ENCODE measurements at regions not wholly inside any gene's neighbourhood (a gene's known extent, or its start where the extent isn't known, plus 50 kb on each side); places are given as distances from the start of the nearest gene placed in this dataset.
A peak's percentile ranks its signal among the peaks of the same experiment; 100 is the strongest.

DNA sequence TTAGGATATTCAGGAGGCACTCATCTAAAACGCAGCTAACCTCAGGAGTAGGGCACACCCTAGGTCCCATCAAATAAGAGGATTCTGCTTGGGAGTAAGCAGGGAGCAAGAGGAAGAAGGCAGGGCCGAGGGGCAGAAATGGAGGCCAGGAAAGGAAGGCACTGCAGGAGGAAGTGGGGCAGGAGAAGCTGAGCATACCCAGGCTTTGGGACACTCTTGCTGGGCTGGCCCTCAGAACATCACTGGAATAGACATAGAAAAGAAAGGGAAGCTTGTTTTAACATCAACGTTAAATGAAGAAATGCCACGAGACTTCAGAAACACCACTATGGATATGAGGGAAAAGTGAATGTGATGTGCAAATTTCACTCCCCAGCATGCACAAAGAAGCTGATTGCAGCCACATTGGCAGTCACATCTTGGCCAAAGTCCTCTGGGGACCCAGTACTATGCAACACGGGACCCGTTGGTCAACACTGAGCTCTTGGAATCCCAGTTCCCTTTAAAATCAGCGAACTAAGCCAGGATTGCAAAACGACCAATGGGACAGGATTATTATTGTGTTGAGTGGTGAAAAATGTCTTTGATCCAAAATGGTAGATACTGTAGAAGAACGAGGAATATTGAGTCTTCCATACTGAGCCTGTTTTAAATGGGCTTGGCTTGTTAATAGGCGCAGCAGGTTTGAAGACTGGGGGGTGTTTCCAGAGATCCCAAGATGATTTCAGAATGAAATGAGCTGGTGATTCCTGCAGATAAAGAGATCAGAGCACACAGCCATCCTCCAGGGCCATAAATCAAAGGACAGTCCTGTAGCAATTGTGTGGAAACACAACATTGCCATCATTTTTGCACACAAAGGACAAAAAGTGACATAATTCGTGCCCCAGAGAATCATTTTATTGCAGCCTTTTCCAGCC lies 152.4 kb downstream of the TOMM20 start (continued):
- TF ChIP-seq ZNF124 (CRISPR knock-in tag; IDR thresholded peaks at IDR 0.05) (peak; percentile 39; the same call in 1 of the 2 replicates), ZNF3 (CRISPR knock-in tag; IDR thresholded peaks at IDR 0.05) (no peak), LCORL (IDR thresholded peaks at IDR 0.05) (no peak), LCORL (CRISPR knock-in tag; IDR thresholded peaks at IDR 0.05) (0 out of 2 replicates have a peak, but pooled peaks have one; percentile 28), ZSCAN31 (CRISPR knock-in tag; IDR thresholded peaks at IDR 0.05; ENCODE audit: low read depth) (no peak), SRSF4 (IDR thresholded peaks at IDR 0.05; ENCODE audit: low read depth, low read length, poor library complexity, severe bottlenecking) (no peak), KMT2A (CRISPR knock-in tag; IDR thresholded peaks at IDR 0.05) (no peak; the same call in 1 of the 2 replicates), NFE2 (CRISPR knock-in tag; IDR thresholded peaks at IDR 0.05) (no peak), PAF1 (CRISPR knock-in tag; IDR thresholded peaks at IDR 0.05) (peak; percentile 89), NFYB (CRISPR knock-in tag; IDR thresholded peaks at IDR 0.05) (peak; percentile 34; the same call in 1 of the 2 replicates), ZKSCAN1 (IDR thresholded peaks at IDR 0.05; ENCODE audit: low read length) (no peak), TBL1XR1 (IDR thresholded peaks at IDR 0.05; ENCODE audit: borderline replicate concordance, low read length, partially characterized antibody) (peak; percentile 78), KLF15 (CRISPR knock-in tag; IDR thresholded peaks at IDR 0.05; ENCODE audit: borderline replicate concordance) (no peak), ZNF546 (CRISPR knock-in tag; conservative IDR thresholded peaks at IDR 0.05) (no peak), ZNF446 (CRISPR knock-in tag; IDR thresholded peaks at IDR 0.05) (no peak)
- TF ChIP-seq, protein P1, sequence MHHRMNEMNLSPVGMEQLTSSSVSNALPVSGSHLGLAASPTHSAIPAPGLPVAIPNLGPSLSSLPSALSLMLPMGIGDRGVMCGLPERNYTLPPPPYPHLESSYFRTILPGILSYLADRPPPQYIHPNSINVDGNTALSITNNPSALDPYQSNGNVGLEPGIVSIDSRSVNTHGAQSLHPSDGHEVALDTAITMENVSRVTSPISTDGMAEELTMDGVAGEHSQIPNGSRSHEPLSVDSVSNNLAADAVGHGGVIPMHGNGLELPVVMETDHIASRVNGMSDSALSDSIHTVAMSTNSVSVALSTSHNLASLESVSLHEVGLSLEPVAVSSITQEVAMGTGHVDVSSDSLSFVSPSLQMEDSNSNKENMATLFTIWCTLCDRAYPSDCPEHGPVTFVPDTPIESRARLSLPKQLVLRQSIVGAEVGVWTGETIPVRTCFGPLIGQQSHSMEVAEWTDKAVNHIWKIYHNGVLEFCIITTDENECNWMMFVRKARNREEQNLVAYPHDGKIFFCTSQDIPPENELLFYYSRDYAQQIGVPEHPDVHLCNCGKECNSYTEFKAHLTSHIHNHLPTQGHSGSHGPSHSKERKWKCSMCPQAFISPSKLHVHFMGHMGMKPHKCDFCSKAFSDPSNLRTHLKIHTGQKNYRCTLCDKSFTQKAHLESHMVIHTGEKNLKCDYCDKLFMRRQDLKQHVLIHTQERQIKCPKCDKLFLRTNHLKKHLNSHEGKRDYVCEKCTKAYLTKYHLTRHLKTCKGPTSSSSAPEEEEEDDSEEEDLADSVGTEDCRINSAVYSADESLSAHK (CRISPR knock-in tag; IDR thresholded peaks at IDR 0.05; ENCODE audit: borderline replicate concordance), result no peak
- TF ChIP-seq, protein P2, sequence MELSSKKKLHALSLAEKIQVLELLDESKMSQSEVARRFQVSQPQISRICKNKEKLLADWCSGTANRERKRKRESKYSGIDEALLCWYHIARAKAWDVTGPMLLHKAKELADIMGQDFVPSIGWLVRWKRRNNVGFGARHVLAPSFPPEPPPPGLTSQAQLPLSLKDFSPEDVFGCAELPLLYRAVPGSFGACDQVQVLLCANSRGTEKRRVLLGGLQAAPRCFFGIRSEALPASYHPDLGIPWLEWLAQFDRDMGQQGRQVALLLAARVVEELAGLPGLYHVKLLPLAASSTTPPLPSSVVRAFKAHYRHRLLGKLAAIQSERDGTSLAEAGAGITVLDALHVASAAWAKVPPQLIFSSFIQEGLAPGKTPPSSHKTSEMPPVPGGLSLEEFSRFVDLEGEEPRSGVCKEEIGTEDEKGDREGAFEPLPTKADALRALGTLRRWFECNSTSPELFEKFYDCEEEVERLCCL (CRISPR knock-in tag; IDR thresholded peaks at IDR 0.05; ENCODE audit: borderline replicate concordance), result no peak
- TF ChIP-seq, protein P3, sequence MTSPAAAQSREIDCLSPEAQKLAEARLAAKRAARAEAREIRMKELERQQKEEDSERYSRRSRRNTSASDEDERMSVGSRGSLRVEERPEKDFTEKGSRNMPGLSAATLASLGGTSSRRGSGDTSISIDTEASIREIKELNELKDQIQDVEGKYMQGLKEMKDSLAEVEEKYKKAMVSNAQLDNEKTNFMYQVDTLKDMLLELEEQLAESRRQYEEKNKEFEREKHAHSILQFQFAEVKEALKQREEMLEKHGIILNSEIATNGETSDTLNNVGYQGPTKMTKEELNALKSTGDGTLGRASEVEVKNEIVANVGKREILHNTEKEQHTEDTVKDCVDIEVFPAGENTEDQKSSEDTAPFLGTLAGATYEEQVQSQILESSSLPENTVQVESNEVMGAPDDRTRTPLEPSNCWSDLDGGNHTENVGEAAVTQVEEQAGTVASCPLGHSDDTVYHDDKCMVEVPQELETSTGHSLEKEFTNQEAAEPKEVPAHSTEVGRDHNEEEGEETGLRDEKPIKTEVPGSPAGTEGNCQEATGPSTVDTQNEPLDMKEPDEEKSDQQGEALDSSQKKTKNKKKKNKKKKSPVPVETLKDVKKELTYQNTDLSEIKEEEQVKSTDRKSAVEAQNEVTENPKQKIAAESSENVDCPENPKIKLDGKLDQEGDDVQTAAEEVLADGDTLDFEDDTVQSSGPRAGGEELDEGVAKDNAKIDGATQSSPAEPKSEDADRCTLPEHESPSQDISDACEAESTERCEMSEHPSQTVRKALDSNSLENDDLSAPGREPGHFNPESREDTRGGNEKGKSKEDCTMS (CRISPR knock-in tag; conservative IDR thresholded peaks at IDR 0.05), result no peak
- TF ChIP-seq, protein P4, sequence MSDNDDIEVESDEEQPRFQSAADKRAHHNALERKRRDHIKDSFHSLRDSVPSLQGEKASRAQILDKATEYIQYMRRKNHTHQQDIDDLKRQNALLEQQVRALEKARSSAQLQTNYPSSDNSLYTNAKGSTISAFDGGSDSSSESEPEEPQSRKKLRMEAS (IDR thresholded peaks at IDR 0.05), result no peak
- TF ChIP-seq, protein P5, sequence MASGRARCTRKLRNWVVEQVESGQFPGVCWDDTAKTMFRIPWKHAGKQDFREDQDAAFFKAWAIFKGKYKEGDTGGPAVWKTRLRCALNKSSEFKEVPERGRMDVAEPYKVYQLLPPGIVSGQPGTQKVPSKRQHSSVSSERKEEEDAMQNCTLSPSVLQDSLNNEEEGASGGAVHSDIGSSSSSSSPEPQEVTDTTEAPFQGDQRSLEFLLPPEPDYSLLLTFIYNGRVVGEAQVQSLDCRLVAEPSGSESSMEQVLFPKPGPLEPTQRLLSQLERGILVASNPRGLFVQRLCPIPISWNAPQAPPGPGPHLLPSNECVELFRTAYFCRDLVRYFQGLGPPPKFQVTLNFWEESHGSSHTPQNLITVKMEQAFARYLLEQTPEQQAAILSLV (CRISPR knock-in tag; IDR thresholded peaks at IDR 0.05; ENCODE audit: borderline replicate concordance), result no peak
- TF ChIP-seq, protein P6, sequence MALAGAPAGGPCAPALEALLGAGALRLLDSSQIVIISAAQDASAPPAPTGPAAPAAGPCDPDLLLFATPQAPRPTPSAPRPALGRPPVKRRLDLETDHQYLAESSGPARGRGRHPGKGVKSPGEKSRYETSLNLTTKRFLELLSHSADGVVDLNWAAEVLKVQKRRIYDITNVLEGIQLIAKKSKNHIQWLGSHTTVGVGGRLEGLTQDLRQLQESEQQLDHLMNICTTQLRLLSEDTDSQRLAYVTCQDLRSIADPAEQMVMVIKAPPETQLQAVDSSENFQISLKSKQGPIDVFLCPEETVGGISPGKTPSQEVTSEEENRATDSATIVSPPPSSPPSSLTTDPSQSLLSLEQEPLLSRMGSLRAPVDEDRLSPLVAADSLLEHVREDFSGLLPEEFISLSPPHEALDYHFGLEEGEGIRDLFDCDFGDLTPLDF (CRISPR knock-in tag; IDR thresholded peaks at IDR 0.05), result 0 out of 2 replicates have a peak, but pooled peaks have one; percentile 0
